Mucosa of descending colon (tissue), 3 donors: ENCODE measurements at regions not wholly inside any gene's neighbourhood (a gene's known extent, or its start where the extent isn't known, plus 50 kb on each side); places are given as distances from the start of the nearest gene placed in this dataset.

Experiments used
- ATAC-seq: fragments of 200-7000 bp; cut with Tn5 transposase; one replicate; pipeline ENCODE4 v1.9.1; 2020; ENCODE audit warnings: mild to moderate bottlenecking, moderate library complexity
- DNase-seq, 3 donors: peaks; one replicate each; pipeline ENCODE4 v3.0.0-alpha.2; 2020
- H3K36me3 ChIP-seq: fragments of 200-600 bp; one replicate; pipeline ENCODE4 v1.8.0; 2021; ENCODE audit warnings: low read depth, mild to moderate bottlenecking
- H3K4me1 ChIP-seq: fragments of 200-600 bp; one replicate; pipeline ENCODE4 v1.8.0; 2021; ENCODE audit warnings: low read depth, mild to moderate bottlenecking
- H3K4me3 ChIP-seq: fragments of 200-600 bp; one replicate; pipeline ENCODE4 v1.8.0; 2021; ENCODE audit warnings: mild to moderate bottlenecking
- H3K9me3 ChIP-seq: fragments of 200-600 bp; one replicate; pipeline ENCODE4 v1.8.0; 2021; ENCODE audit warnings: mild to moderate bottlenecking
- intact Hi-C, 2 donors: fragments of 100-400 bp; cut with DNase I in 1 of 2; cut with micrococcal nuclease in 1 of 2; formaldehyde crosslinking; loops; one replicate each; pipeline versions ENCODE4 v1.11.0 to v1.11.1; 2022; cut with DNase I, micrococcal nuclease
- TF ChIP-seq, protein P1 (sequence below): fragments of 200-600 bp; IDR thresholded peaks from one replicate; pipeline ENCODE4 v1.8.0; 2022; ENCODE audit warnings: antibody characterized with exemption, mild to moderate bottlenecking
- donor health status: DM: no; HTN: no; CAD: no; lungs with moderate emphysema.
- donor health status: DM: no; HTN: no; CAD: no.
- donor health status: DM: no; HTN: yes; CAD: no.

DNA sequence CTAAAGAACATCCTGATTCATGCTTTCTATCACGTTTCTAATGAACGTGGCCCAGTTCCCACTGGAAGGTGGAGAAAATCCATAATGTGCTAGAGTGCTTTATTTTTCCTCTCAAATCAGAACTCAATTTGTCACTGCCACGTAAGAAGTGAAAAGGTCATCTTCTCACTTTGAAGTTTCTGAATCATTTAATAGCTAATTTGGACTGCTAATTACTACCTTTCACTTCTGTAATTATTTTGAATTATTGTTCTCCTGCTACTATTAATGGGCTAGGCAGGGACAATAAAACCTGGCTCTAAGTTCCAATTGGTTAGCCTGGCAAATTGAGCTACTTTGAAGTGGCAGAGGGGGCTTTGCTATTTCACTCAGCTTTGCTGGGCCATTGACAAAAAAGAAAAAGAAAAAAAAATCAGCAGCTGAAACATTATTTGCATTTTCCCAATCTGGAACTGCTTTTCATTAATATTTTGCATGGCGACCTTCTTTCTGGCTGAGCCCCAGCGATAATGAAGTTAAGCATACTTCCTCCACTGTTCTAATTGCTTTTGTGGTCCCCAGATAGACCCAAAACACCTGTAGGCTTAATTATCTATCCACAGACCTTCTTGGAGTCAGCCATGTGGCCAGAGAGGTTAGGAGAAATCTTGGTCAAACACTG, 264.2 kb downstream of the SEC23IP start:
- no peaks in the 10 kb centered on the region for H3K36me3 ChIP-seq
- no peak for ATAC-seq
- no peak for DNase-seq
- no peak overlapping the region for H3K4me3 ChIP-seq
- no peaks in the 10 kb centered on the region for H3K9me3 ChIP-seq
- no peaks in the 10 kb centered on the region for H3K4me1 ChIP-seq
- TF ChIP-seq, protein P1, sequence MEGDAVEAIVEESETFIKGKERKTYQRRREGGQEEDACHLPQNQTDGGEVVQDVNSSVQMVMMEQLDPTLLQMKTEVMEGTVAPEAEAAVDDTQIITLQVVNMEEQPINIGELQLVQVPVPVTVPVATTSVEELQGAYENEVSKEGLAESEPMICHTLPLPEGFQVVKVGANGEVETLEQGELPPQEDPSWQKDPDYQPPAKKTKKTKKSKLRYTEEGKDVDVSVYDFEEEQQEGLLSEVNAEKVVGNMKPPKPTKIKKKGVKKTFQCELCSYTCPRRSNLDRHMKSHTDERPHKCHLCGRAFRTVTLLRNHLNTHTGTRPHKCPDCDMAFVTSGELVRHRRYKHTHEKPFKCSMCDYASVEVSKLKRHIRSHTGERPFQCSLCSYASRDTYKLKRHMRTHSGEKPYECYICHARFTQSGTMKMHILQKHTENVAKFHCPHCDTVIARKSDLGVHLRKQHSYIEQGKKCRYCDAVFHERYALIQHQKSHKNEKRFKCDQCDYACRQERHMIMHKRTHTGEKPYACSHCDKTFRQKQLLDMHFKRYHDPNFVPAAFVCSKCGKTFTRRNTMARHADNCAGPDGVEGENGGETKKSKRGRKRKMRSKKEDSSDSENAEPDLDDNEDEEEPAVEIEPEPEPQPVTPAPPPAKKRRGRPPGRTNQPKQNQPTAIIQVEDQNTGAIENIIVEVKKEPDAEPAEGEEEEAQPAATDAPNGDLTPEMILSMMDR, result no peak
- intact Hi-C loops, result no loop called here

DNA sequence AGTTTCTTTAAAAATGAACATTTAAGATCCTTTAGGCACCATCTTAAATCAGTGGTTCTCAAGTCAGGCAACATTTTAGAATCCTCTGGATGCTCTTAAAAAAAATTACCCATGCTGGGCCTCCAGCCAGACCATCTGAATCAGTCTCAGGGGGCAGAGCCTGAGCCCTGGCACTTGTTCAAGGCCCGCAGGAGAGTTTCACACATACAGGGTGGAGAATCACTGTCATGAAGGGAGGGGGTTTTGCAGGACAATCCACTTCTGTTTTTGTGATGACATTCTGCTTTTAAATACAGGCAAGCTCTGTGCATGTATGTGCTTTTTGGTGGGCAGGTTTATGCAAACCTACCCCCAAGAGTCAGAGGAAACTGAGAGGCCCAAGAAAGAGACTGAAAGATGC, 268.6 kb downstream of the SEC23IP start:
- intact Hi-C loops, result no loop called here
- ATAC-seq, result no peak
- Histone ChIP-seq H3K4me3 (no peak overlapping the region), H3K9me3 (no peaks in the 10 kb centered on the region), H3K36me3 (no peaks in the 10 kb centered on the region), H3K4me1 (no peaks in the 10 kb centered on the region)
- TF ChIP-seq, protein P1, result no peak
- no peak for DNase-seq

DNA sequence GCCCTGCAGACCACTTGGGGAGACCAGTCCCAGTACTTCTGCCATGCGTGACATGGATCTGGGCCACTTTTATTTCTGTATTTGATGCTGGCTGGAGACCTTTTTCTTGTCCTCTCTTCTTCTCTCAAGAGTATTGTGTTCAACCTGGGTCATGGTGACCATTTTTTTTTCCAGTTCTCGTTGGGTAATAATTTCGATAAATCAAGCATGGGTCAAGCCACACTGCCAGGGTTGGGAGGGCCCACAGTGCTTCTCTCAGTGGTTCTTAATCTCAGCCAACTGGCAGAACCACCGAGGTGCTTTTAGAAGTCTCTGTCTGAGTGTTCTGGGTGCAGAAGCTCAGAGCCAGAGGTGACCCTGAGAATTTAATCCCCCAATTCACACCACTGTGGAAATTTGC, 269.9 kb downstream of the SEC23IP start:
- no peak for ATAC-seq
- intact Hi-C loops, result no loop called here
- H3K36me3 ChIP-seq, result no peaks in the 10 kb centered on the region
- no peak overlapping the region for H3K4me3 ChIP-seq
- H3K9me3 ChIP-seq, result no peaks in the 10 kb centered on the region
- no peaks in the 10 kb centered on the region for H3K4me1 ChIP-seq
- DNase-seq, result no peak
- TF ChIP-seq, protein P1, result no peak

DNA sequence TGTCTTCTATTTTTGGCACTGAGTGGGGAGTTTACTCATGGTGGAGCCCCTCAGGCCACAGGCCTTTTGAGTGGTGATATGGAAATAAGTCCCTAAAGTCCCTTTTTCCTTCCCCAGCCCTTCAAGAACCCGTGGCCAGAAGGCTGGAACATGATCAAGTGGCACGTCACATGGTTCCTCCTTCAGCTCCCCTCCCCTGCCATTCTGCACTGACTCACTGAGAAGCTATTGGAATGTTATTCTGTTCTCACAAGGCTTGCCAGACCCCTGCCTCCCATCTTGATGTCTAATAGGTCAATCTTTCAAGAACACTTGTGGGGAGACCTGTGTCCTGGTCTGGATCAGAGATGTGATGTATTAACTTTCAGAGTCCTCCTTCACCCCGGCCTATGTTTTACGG, 279.8 kb downstream of the SEC23IP start:
- no peak overlapping the region for H3K4me3 ChIP-seq
- H3K9me3 ChIP-seq, result no peaks in the 10 kb centered on the region
- no peaks in the 10 kb centered on the region for H3K4me1 ChIP-seq
- no peaks in the 10 kb centered on the region for H3K36me3 ChIP-seq
- ATAC-seq (no peak), DNase-seq (no peak)
- TF ChIP-seq, protein P1, result no peak
- intact Hi-C loops, result no loop called here

DNA sequence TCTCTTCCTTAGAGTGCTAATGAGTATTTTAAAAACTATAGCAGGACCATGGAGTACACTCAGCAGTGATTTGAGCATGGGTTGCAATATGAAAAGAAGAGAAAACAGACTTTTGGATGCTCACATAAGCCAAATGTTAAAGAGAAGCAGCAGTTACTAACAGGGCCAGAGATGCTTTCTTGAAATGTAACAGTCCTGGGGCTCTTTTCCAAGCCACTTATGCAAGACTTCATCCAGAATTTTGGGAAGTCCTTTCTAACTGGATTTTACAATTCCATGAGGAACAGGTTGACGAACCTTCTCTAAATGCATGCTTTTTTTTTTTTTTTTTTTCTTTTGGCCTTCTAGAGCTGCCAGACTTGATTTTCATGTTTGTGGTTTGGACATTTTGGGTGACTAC, 282.0 kb downstream of the SEC23IP start:
- TF ChIP-seq, protein P1, result no peak
- intact Hi-C loops, result no loop called here
- Histone ChIP-seq H3K4me1 (no peaks in the 10 kb centered on the region), H3K36me3 (no peaks in the 10 kb centered on the region), H3K9me3 (no peaks in the 10 kb centered on the region), H3K4me3 (no peak overlapping the region)
- DNase-seq (no peak), ATAC-seq (no peak)

DNA sequence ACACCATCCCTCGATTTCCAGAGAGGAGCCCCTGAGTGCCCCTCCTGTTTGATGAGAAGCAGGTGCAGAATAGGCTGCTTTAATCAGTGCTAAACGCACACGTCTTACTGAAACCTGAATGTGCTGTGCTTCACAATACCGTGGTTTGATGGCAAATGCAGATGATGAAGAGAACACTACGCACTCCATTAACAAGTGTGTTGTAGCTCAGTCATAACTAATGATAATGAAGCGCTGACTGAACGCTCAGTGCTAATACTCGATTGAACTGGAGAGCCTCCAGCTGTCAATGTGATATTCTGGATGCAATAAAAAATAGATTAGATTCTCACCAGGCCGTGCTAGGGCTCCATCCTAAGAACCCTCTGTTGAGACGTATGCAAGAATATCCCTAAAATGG, 279.7 kb upstream of the PLPP4 start:
- Histone ChIP-seq H3K4me3 (no peak overlapping the region), H3K9me3 (no peaks in the 10 kb centered on the region), H3K36me3 (no peaks in the 10 kb centered on the region), H3K4me1 (no peaks in the 10 kb centered on the region)
- no peak for DNase-seq
- intact Hi-C loops, result no loop called here
- TF ChIP-seq, protein P1, result no peak
- ATAC-seq, result no peak
